ENCODE measurements at regions not wholly inside any gene's neighbourhood (a gene's known extent, or its start where the extent isn't known, plus 50 kb on each side); places are given as distances from the start of the nearest gene placed in this dataset.

GRCh38 chr15:91576096-91576495, 277.4 kb upstream of the SLCO3A1 start (continued):
- no peak for TF ChIP-seq REST (IDR thresholded peaks at IDR 0.05; ENCODE audit: low read depth)
- TF ChIP-seq ZFX (IDR thresholded peaks at IDR 0.05), result no peak

GRCh38 chr15:91578511-91578910, 275.0 kb upstream of the SLCO3A1 start:
- DNase-seq (ENCODE audit: low read depth, low spot score) (no peak), ATAC-seq (no peak)
- Histone ChIP-seq H4K20me1 (ENCODE audit: insufficient read depth) (no peaks in the 10 kb centered on the region), H3K4me2 (ENCODE audit: low read length) (no peak overlapping the region), H3K4me3 (replicated peaks in 1 of 2; ENCODE audit: low read depth in 1 of 2, low read length in 2 of 2) (no peak overlapping the region), H3K36me3 (ENCODE audit: control insufficient read depth in 1 of 2, insufficient read depth in 2 of 2, low read length in 2 of 2) (no peaks in the 10 kb centered on the region), H3K27me3 (ENCODE audit: insufficient read depth, low read length) (peaks cover 2% of the 10 kb centered on the region; the same call in 1 of the 2 replicates), H3K27ac (ENCODE audit: low read depth, low read length) (no peak overlapping the region), H3K79me2 (ENCODE audit: insufficient read depth, low read length) (no peaks in the 10 kb centered on the region), H2AFZ (ENCODE audit: low read depth, low read length, poor library complexity, severe bottlenecking) (no peak overlapping the region), H3K9ac (ENCODE audit: low read length) (no peak overlapping the region), H3K4me1 (ENCODE audit: control insufficient read depth in 1 of 2, insufficient read depth in 2 of 2, low read length in 2 of 2) (no peaks in the 10 kb centered on the region), H3K9me3 (ENCODE audit: control insufficient read depth in 1 of 2, insufficient read depth in 1 of 2, low read depth in 1 of 2, low read length in 2 of 2) (no peaks in the 10 kb centered on the region), H3K9me2 (ENCODE audit: insufficient read depth) (no peaks in the 10 kb centered on the region)
- BruUV-seq (replicated peaks), result no TSS peak
- TF ChIP-seq CTCF (IDR thresholded peaks at IDR 0.05 in 2 of 3, conservative IDR thresholded peaks at IDR 0.05 in 1 of 3; ENCODE audit: borderline replicate concordance in 1 of 3, insufficient read depth in 1 of 3, low read depth in 2 of 3, low read length in 2 of 3) (no peak), ZFX (IDR thresholded peaks at IDR 0.05) (no peak), CBX3 (IDR thresholded peaks at IDR 0.05; ENCODE audit: low read depth) (no peak), JUND (IDR thresholded peaks at IDR 0.05) (no peak), MAX (IDR thresholded peaks at IDR 0.05) (no peak), YY1 (IDR thresholded peaks at IDR 0.05; ENCODE audit: extremely low read depth, insufficient replicate concordance, low read depth, low read length) (no peak), POLR2AphosphoS5 (IDR thresholded peaks at IDR 0.05; ENCODE audit: low read depth, low read length) (no peak), ZNF274 (IDR thresholded peaks at IDR 0.05; ENCODE audit: low read depth, low read length) (no peak)
- intact Hi-C loops (cut with micrococcal nuclease), result no loop called here
- ChIA-PET POLR2A (no interaction called here), RAD21 (ENCODE audit: low non-redundant PET in 1 of 2, low total read pairs in 2 of 2, uncharacterized antibody in 2 of 2, unreplicated experiment in 2 of 2) (no interaction called here), CTCF (no interaction called here)

Data from HCT116 (cell line).